ENCODE measurements at regions not wholly inside any gene's neighbourhood (a gene's known extent, or its start where the extent isn't known, plus 50 kb on each side); places are given as distances from the start of the nearest gene placed in this dataset.

DNA sequence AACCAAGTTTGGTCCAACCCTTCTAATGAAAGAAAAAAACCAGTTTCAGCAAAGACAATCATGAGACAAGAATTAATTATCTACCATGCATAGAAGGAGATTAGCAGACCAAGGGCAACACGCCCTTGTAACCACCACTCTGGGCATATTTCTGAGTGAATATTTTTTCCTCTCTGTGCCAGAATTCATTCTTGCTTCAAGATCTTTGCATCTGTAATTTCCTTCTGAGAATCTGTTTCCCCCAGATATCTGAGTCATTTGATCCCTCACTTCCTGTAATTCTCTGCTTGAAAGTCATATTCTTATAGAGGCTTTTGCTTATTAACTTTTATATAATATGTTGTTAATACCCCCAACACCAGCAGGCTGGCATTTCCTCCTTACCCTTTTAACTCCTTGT, 243.7 kb downstream of the SLC16A7 start:
- Histone ChIP-seq H3K4me3 (ENCODE audit: low read length in 2 of 2) (no peak overlapping the region), H3K9ac (ENCODE audit: low read depth in 1 of 2, low read length in 2 of 2) (no peak overlapping the region), H3K27me3 (ENCODE audit: control insufficient read depth in 2 of 2, insufficient read depth in 2 of 2, low read length in 2 of 2) (no peaks in the 10 kb centered on the region), H3K36me3 (ENCODE audit: control insufficient read depth in 2 of 2, insufficient read depth in 2 of 2, low read length in 2 of 2) (no peaks in the 10 kb centered on the region), H3K27ac (ENCODE audit: low read depth in 2 of 2, low read length in 2 of 2) (no peak overlapping the region), H3K4me1 (ENCODE audit: control insufficient read depth in 2 of 2, insufficient read depth in 2 of 2, low read length in 2 of 2) (no peaks in the 10 kb centered on the region), H3K9me3 (ENCODE audit: control insufficient read depth in 2 of 2, low read length in 2 of 2) (no peaks in the 10 kb centered on the region)

DNA sequence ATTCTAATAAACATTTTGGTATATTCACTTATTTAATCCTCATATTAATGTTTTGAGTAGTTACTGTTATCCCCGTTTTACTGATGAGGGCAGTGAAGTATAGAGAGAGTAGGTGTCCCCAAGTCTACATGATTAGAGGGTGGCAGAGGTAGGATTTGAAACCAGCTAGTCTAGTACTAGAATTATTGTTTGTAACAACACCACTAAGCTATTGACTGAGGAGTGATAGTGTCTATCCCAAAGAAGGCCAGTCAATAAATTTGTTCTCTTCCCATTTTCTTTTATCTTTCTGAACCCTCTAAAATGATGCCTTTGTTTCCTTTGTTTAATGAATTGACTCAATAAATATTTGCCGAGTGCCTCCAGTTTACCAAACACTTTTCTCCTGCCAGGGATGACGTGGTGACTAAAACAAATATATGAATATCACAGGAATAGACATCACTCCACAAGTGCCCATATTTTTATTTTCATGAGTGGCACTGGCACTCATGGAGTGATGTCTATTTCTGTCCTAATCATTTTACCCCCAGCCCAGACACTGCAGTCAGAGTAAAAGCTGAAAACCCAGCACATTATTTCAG, 247.5 kb downstream of the SLC16A7 start:
- H3K9ac ChIP-seq (ENCODE audit: low read depth in 1 of 2, low read length in 2 of 2) = no peak overlapping the region
- H3K27ac ChIP-seq (ENCODE audit: low read depth in 2 of 2, low read length in 2 of 2) = no peak overlapping the region
- no peaks in the 10 kb centered on the region for H3K9me3 ChIP-seq (ENCODE audit: control insufficient read depth in 2 of 2, low read length in 2 of 2)
- no peak overlapping the region for H3K4me3 ChIP-seq (ENCODE audit: low read length in 2 of 2)
- no peaks in the 10 kb centered on the region for H3K36me3 ChIP-seq (ENCODE audit: control insufficient read depth in 2 of 2, insufficient read depth in 2 of 2, low read length in 2 of 2)
- no peaks in the 10 kb centered on the region for H3K4me1 ChIP-seq (ENCODE audit: control insufficient read depth in 2 of 2, insufficient read depth in 2 of 2, low read length in 2 of 2)
- H3K27me3 ChIP-seq (ENCODE audit: control insufficient read depth in 2 of 2, insufficient read depth in 2 of 2, low read length in 2 of 2) = no peaks in the 10 kb centered on the region

DNA sequence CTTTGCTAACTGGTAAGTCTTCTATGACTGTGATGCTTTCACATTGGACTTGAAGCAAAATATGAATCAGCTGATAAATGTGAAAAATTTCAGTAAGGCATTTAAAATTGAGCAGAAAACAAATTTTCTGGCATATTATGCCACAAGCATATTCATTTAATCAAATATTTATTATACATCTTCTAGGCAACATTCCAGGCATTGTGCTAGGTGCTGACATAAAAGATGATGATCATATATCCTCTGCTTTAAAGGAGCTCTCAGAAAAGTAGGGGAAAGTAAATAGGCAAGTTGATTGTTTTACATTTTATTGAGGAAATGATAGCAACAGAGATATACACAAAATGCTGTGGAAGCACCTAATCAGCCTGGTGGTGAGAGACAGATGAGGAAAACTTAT, 248.9 kb downstream of the SLC16A7 start:
- Histone ChIP-seq H3K27ac (ENCODE audit: low read depth in 2 of 2, low read length in 2 of 2) (no peak overlapping the region), H3K9ac (ENCODE audit: low read depth in 1 of 2, low read length in 2 of 2) (no peak overlapping the region), H3K9me3 (ENCODE audit: control insufficient read depth in 2 of 2, low read length in 2 of 2) (no peaks in the 10 kb centered on the region), H3K4me1 (ENCODE audit: control insufficient read depth in 2 of 2, insufficient read depth in 2 of 2, low read length in 2 of 2) (no peaks in the 10 kb centered on the region), H3K27me3 (ENCODE audit: control insufficient read depth in 2 of 2, insufficient read depth in 2 of 2, low read length in 2 of 2) (no peaks in the 10 kb centered on the region), H3K4me3 (ENCODE audit: low read length in 2 of 2) (no peak overlapping the region), H3K36me3 (ENCODE audit: control insufficient read depth in 2 of 2, insufficient read depth in 2 of 2, low read length in 2 of 2) (no peaks in the 10 kb centered on the region)

DNA sequence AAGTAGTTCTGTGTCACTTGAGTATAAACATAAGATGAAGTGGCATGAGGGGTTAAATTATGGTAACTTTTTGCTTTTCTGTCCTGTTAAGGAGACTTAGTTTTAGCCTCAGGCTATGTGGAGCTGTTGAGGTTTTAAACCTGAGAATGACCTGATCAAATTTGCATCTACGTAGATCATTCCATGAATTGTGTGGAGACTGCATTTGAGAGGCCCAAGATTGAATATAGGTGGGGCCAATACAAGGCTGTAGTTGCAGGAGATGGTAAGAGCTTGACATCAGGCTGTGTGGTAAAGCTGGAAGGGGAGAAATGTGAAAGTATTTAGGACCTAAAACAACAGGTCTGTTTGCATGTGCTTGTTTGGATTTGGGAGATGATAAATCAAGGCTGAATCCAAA, 249.5 kb downstream of the SLC16A7 start:
- no peak overlapping the region for H3K4me3 ChIP-seq (ENCODE audit: low read length in 2 of 2)
- no peaks in the 10 kb centered on the region for H3K9me3 ChIP-seq (ENCODE audit: control insufficient read depth in 2 of 2, low read length in 2 of 2)

GRCh38 chr12:59847127-59847526, 251.3 kb downstream of the SLC16A7 start:
- no peaks in the 10 kb centered on the region for H3K27me3 ChIP-seq (ENCODE audit: control insufficient read depth in 2 of 2, insufficient read depth in 2 of 2, low read length in 2 of 2)
- no peak overlapping the region for H3K27ac ChIP-seq (ENCODE audit: low read depth in 2 of 2, low read length in 2 of 2)
- H3K4me1 ChIP-seq (ENCODE audit: control insufficient read depth in 2 of 2, insufficient read depth in 2 of 2, low read length in 2 of 2) = no peaks in the 10 kb centered on the region
- no peaks in the 10 kb centered on the region for H3K36me3 ChIP-seq (ENCODE audit: control insufficient read depth in 2 of 2, insufficient read depth in 2 of 2, low read length in 2 of 2)
- H3K4me3 ChIP-seq (ENCODE audit: low read length in 2 of 2) = no peak overlapping the region
- no peaks in the 10 kb centered on the region for H3K9me3 ChIP-seq (ENCODE audit: control insufficient read depth in 2 of 2, low read length in 2 of 2)
- H3K9ac ChIP-seq (ENCODE audit: low read depth in 1 of 2, low read length in 2 of 2) = no peak overlapping the region

More for the DNA sequence above, 249.5 kb downstream of the SLC16A7 start:
- no peaks in the 10 kb centered on the region for H3K27me3 ChIP-seq (ENCODE audit: control insufficient read depth in 2 of 2, insufficient read depth in 2 of 2, low read length in 2 of 2)
- H3K27ac ChIP-seq (ENCODE audit: low read depth in 2 of 2, low read length in 2 of 2) = no peak overlapping the region
- H3K4me1 ChIP-seq (ENCODE audit: control insufficient read depth in 2 of 2, insufficient read depth in 2 of 2, low read length in 2 of 2) = no peaks in the 10 kb centered on the region
- H3K9ac ChIP-seq (ENCODE audit: low read depth in 1 of 2, low read length in 2 of 2) = no peak overlapping the region
- no peaks in the 10 kb centered on the region for H3K36me3 ChIP-seq (ENCODE audit: control insufficient read depth in 2 of 2, insufficient read depth in 2 of 2, low read length in 2 of 2)

- no peak overlapping the region for H3K27ac ChIP-seq (ENCODE audit: low read depth in 2 of 2, low read length in 2 of 2)
- H3K9ac ChIP-seq (ENCODE audit: low read depth in 1 of 2, low read length in 2 of 2) = no peak overlapping the region
- H3K4me1 ChIP-seq (ENCODE audit: control insufficient read depth in 2 of 2, insufficient read depth in 2 of 2, low read length in 2 of 2) = no peaks in the 10 kb centered on the region
- no peaks in the 10 kb centered on the region for H3K36me3 ChIP-seq (ENCODE audit: control insufficient read depth in 2 of 2, insufficient read depth in 2 of 2, low read length in 2 of 2)
- H3K27me3 ChIP-seq (ENCODE audit: control insufficient read depth in 2 of 2, insufficient read depth in 2 of 2, low read length in 2 of 2) = no peaks in the 10 kb centered on the region
- no peaks in the 10 kb centered on the region for H3K9me3 ChIP-seq (ENCODE audit: control insufficient read depth in 2 of 2, low read length in 2 of 2)
- no peak overlapping the region for H3K4me3 ChIP-seq (ENCODE audit: low read length in 2 of 2)
These were observed 254.4 kb downstream of the SLC16A7 start for GRCh38 chr12:59850268-59850667.

DNA sequence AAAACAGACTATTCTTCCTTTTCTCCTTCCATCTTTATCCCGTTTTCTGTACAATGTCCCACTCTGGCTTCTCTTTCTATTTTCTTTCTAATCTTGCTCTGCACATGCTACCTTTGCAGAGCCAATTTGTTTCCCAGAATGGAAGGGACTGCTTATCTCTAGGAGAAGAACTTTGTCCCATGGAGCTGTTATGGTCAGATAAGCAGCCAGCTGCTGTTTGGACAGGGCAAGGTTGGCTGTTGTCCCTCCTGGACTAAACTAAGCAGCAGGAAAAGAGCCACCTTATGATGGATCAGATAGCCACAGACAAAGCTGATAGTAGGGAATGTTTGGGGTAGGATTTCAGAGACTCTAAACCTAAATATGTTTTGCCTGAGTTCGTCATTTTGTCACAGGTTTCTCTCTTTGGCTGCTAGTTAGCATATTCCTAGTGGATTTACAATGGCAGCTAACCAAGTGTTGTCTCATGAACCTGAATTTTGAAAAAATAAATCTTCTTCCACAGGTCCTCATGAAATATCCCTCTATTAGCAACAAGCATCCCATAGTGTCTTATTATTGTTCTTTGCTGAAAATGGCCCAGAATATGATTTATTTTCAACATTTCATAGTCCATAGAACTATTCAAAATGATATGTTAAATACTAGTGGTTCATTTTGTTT, 262.8 kb downstream of the SLC16A7 start:
- H3K4me3 ChIP-seq (ENCODE audit: low read length in 2 of 2) = no peak overlapping the region
- H3K27ac ChIP-seq (ENCODE audit: low read depth in 2 of 2, low read length in 2 of 2) = no peak overlapping the region
- no peaks in the 10 kb centered on the region for H3K9me3 ChIP-seq (ENCODE audit: control insufficient read depth in 2 of 2, low read length in 2 of 2)
- no peaks in the 10 kb centered on the region for H3K36me3 ChIP-seq (ENCODE audit: control insufficient read depth in 2 of 2, insufficient read depth in 2 of 2, low read length in 2 of 2)
- no peaks in the 10 kb centered on the region for H3K27me3 ChIP-seq (ENCODE audit: control insufficient read depth in 2 of 2, insufficient read depth in 2 of 2, low read length in 2 of 2)
- H3K9ac ChIP-seq (ENCODE audit: low read depth in 1 of 2, low read length in 2 of 2) = no peak overlapping the region
- H3K4me1 ChIP-seq (ENCODE audit: control insufficient read depth in 2 of 2, insufficient read depth in 2 of 2, low read length in 2 of 2) = no peaks in the 10 kb centered on the region

DNA sequence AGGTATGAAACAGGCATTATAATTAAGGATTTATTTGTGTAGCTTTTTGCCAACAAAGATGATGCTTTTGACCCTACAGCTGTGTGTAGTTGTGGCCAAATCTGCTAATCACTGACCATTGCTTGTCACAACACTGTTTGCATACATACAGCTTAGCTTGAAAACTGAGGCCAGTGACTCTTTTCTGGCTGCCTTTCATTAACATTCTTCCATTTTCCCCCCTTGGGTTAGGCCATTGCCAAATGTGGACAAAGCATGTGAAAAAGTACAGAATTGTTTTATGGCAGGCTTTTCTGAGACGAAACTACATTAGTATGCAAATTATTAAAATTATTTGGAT, 263.3 kb downstream of the SLC16A7 start:
- no peaks in the 10 kb centered on the region for H3K27me3 ChIP-seq (ENCODE audit: control insufficient read depth in 2 of 2, insufficient read depth in 2 of 2, low read length in 2 of 2)
- no peaks in the 10 kb centered on the region for H3K4me1 ChIP-seq (ENCODE audit: control insufficient read depth in 2 of 2, insufficient read depth in 2 of 2, low read length in 2 of 2)
- H3K9me3 ChIP-seq (ENCODE audit: control insufficient read depth in 2 of 2, low read length in 2 of 2) = no peaks in the 10 kb centered on the region
- no peak overlapping the region for H3K9ac ChIP-seq (ENCODE audit: low read depth in 1 of 2, low read length in 2 of 2)
- H3K4me3 ChIP-seq (ENCODE audit: low read length in 2 of 2) = no peak overlapping the region
- H3K27ac ChIP-seq (ENCODE audit: low read depth in 2 of 2, low read length in 2 of 2) = no peak overlapping the region
- H3K36me3 ChIP-seq (ENCODE audit: control insufficient read depth in 2 of 2, insufficient read depth in 2 of 2, low read length in 2 of 2) = no peaks in the 10 kb centered on the region

GRCh38 chr12:59861635-59862034, 265.8 kb downstream of the SLC16A7 start:
- H3K27ac ChIP-seq (ENCODE audit: low read depth in 2 of 2, low read length in 2 of 2) = no peak overlapping the region
- no peaks in the 10 kb centered on the region for H3K36me3 ChIP-seq (ENCODE audit: control insufficient read depth in 2 of 2, insufficient read depth in 2 of 2, low read length in 2 of 2)
- H3K9me3 ChIP-seq (ENCODE audit: control insufficient read depth in 2 of 2, low read length in 2 of 2) = no peaks in the 10 kb centered on the region
- no peak overlapping the region for H3K9ac ChIP-seq (ENCODE audit: low read depth in 1 of 2, low read length in 2 of 2)
- no peaks in the 10 kb centered on the region for H3K27me3 ChIP-seq (ENCODE audit: control insufficient read depth in 2 of 2, insufficient read depth in 2 of 2, low read length in 2 of 2)
- H3K4me3 ChIP-seq (ENCODE audit: low read length in 2 of 2) = no peak overlapping the region
- no peaks in the 10 kb centered on the region for H3K4me1 ChIP-seq (ENCODE audit: control insufficient read depth in 2 of 2, insufficient read depth in 2 of 2, low read length in 2 of 2)

- no peak overlapping the region for H3K4me3 ChIP-seq (ENCODE audit: low read length in 2 of 2)
- H3K27ac ChIP-seq (ENCODE audit: low read depth in 2 of 2, low read length in 2 of 2) = no peak overlapping the region
- no peaks in the 10 kb centered on the region for H3K4me1 ChIP-seq (ENCODE audit: control insufficient read depth in 2 of 2, insufficient read depth in 2 of 2, low read length in 2 of 2)
- H3K9me3 ChIP-seq (ENCODE audit: control insufficient read depth in 2 of 2, low read length in 2 of 2) = no peaks in the 10 kb centered on the region
- H3K36me3 ChIP-seq (ENCODE audit: control insufficient read depth in 2 of 2, insufficient read depth in 2 of 2, low read length in 2 of 2) = no peaks in the 10 kb centered on the region
- H3K27me3 ChIP-seq (ENCODE audit: control insufficient read depth in 2 of 2, insufficient read depth in 2 of 2, low read length in 2 of 2) = no peaks in the 10 kb centered on the region
- H3K9ac ChIP-seq (ENCODE audit: low read depth in 1 of 2, low read length in 2 of 2) = no peak overlapping the region
These were observed 271.2 kb downstream of the SLC16A7 start for GRCh38 chr12:59867055-59867454.
